ENCODE measurements at regions not wholly inside any gene's neighbourhood (a gene's known extent, or its start where the extent isn't known, plus 50 kb on each side); places are given as distances from the start of the nearest gene placed in this dataset.

GRCh38 chr12:38469715-38470114, 153.1 kb downstream of the ALG10B start:
- DNase-seq (ENCODE audit: low read depth) = no peak
- no peak overlapping the region for H3K4me3 ChIP-seq (ENCODE audit: low read depth, low read length)
- no peak for TF ChIP-seq CTCF (IDR thresholded peaks at IDR 0.05; ENCODE audit: insufficient read depth, low read length)

- no peak for TF ChIP-seq CTCF (IDR thresholded peaks at IDR 0.05; ENCODE audit: insufficient read depth, low read length)
- no peak for DNase-seq (ENCODE audit: low read depth)
- H3K4me3 ChIP-seq (ENCODE audit: low read depth, low read length) = no peak overlapping the region
These were observed 160.9 kb downstream of the ALG10B start for GRCh38 chr12:38477340-38478090.

GRCh38 chr12:38480594-38480993, 164.0 kb downstream of the ALG10B start:
- H3K4me3 ChIP-seq (ENCODE audit: low read depth, low read length) = no peak overlapping the region
- TF ChIP-seq CTCF (IDR thresholded peaks at IDR 0.05; ENCODE audit: insufficient read depth, low read length) = no peak
- no peak for DNase-seq (ENCODE audit: low read depth)

GRCh38 chr12:38484821-38485449, 168.4 kb downstream of the ALG10B start:
- TF ChIP-seq CTCF (IDR thresholded peaks at IDR 0.05; ENCODE audit: insufficient read depth, low read length) = no peak
- no peak overlapping the region for H3K4me3 ChIP-seq (ENCODE audit: low read depth, low read length)
- DNase-seq (ENCODE audit: low read depth) = no peak

- TF ChIP-seq CTCF (IDR thresholded peaks at IDR 0.05; ENCODE audit: insufficient read depth, low read length) = no peak
- no peak for DNase-seq (ENCODE audit: low read depth)
These were observed 172.3 kb downstream of the ALG10B start for GRCh38 chr12:38488866-38489265.

GRCh38 chr12:38490073-38490472, 173.5 kb downstream of the ALG10B start:
- TF ChIP-seq CTCF (IDR thresholded peaks at IDR 0.05; ENCODE audit: insufficient read depth, low read length) = no peak
- no peak for DNase-seq (ENCODE audit: low read depth)

More at GRCh38 chr12:38488866-38489265, 172.3 kb downstream of the ALG10B start:
- no peak overlapping the region for H3K4me3 ChIP-seq (ENCODE audit: low read depth, low read length)

More at GRCh38 chr12:38490073-38490472, 173.5 kb downstream of the ALG10B start:
- no peak overlapping the region for H3K4me3 ChIP-seq (ENCODE audit: low read depth, low read length)

Data from fibroblast of the aortic adventitia (primary cell).